Fibroblast of mammary gland (primary cell): ENCODE measurements at regions not wholly inside any gene's neighbourhood (a gene's known extent, or its start where the extent isn't known, plus 50 kb on each side); places are given as distances from the start of the nearest gene placed in this dataset.

Source experiments
- DNase-seq: peaks from one replicate; pipeline ENCODE4 v3.0.0-alpha.2; 2010; ENCODE audit warnings: low read depth
- H3K4me3 ChIP-seq: 2 replicates; pipeline ENCODE4 v1.5.1; 2011; ENCODE audit warnings: low read depth, mild to moderate bottlenecking, low read length, moderate library complexity; ENCODE audit not compliant: control insufficient read depth
- CTCF ChIP-seq: conservative IDR thresholded peaks from 2 replicates; pipeline ENCODE4 v1.5.1; 2011; ENCODE audit warnings: low read depth, low read length, inconsistent platforms; ENCODE audit not compliant: control insufficient read depth, insufficient read depth

- TF ChIP-seq CTCF: no peak
- H3K4me3 ChIP-seq: no peak overlapping the region
- DNase-seq: no peak
These were observed 82.6 kb upstream of the F3 start for GRCh38 chr1:94624203-94624602.

GRCh38 chr1:94623560-94624148, 82.1 kb upstream of the F3 start:
- DNase-seq: no peak
- H3K4me3 ChIP-seq: no peak overlapping the region
- no peak for TF ChIP-seq CTCF

- DNase-seq: peak; percentile 20
- no peak overlapping the region for H3K4me3 ChIP-seq
- no peak for TF ChIP-seq CTCF
These were observed 81.2 kb upstream of the F3 start for GRCh38 chr1:94622757-94623156.

- no peak for DNase-seq
- no peak overlapping the region for H3K4me3 ChIP-seq
- TF ChIP-seq CTCF: no peak
These were observed 80.2 kb upstream of the F3 start for GRCh38 chr1:94621802-94622201.

GRCh38 chr1:94621395-94621794, 79.8 kb upstream of the F3 start:
- no peak overlapping the region for H3K4me3 ChIP-seq
- no peak for TF ChIP-seq CTCF
- DNase-seq: peak; percentile 48

- no peak for TF ChIP-seq CTCF
- DNase-seq: no peak
- no peak overlapping the region for H3K4me3 ChIP-seq
These were observed 78.9 kb upstream of the F3 start for GRCh38 chr1:94620345-94621031.

GRCh38 chr1:94619731-94620130, 78.2 kb upstream of the F3 start:
- DNase-seq: no peak
- no peak for TF ChIP-seq CTCF
- H3K4me3 ChIP-seq: no peak overlapping the region
